ENCODE measurements at regions not wholly inside any gene's neighbourhood (a gene's known extent, or its start where the extent isn't known, plus 50 kb on each side); places are given as distances from the start of the nearest gene placed in this dataset.

- no peak for DNase-seq (ENCODE audit: extremely low spot score)
- CTCF ChIA-PET, result interaction anchor here (1.5 kb wide), 1 partner anchor 241 kb away, joined by 3 read pairs; no protein-coding TSS in a partner anchor
- no peak for TF ChIP-seq CTCF (IDR thresholded peaks at IDR 0.05; ENCODE audit: control extremely low read depth, extremely low read depth, low read depth, missing control alignments)
- POLR2A ChIA-PET, result no interaction called here
Measured at GRCh38 chr1:229973297-229973612, 93.8 kb upstream of the GALNT2 start.

- no peak for DNase-seq (ENCODE audit: extremely low spot score)
- ChIA-PET POLR2A (no interaction called here), CTCF (no interaction called here)
- TF ChIP-seq CTCF (IDR thresholded peaks at IDR 0.05; ENCODE audit: control extremely low read depth, extremely low read depth, low read depth, missing control alignments), result no peak
Measured at GRCh38 chr1:229975047-229975446, 92.0 kb upstream of the GALNT2 start.

GRCh38 chr1:229980009-229980408 lies 87.0 kb upstream of the GALNT2 start:
- ChIA-PET POLR2A (no interaction called here), CTCF (no interaction called here)
- TF ChIP-seq CTCF (IDR thresholded peaks at IDR 0.05; ENCODE audit: control extremely low read depth, extremely low read depth, low read depth, missing control alignments), result no peak
- DNase-seq (ENCODE audit: extremely low spot score), result no peak

GRCh38 chr1:229981736-229982135 lies 85.3 kb upstream of the GALNT2 start:
- POLR2A ChIA-PET, result no interaction called here
- DNase-seq (ENCODE audit: extremely low spot score), result no peak
- CTCF ChIA-PET, result interaction anchor here (1.4 kb wide), 1 partner anchor 9 kb away, joined by 3 read pairs; no protein-coding TSS in a partner anchor

GRCh38 chr1:229984310-229984991 lies 82.6 kb upstream of the GALNT2 start:
- CTCF ChIA-PET, result no interaction called here
- TF ChIP-seq CTCF (IDR thresholded peaks at IDR 0.05; ENCODE audit: control extremely low read depth, extremely low read depth, low read depth, missing control alignments), result no peak
- DNase-seq (ENCODE audit: extremely low spot score), result no peak
- POLR2A ChIA-PET, result no interaction called here

More at GRCh38 chr1:229981736-229982135, 85.3 kb upstream of the GALNT2 start:
- TF ChIP-seq CTCF (IDR thresholded peaks at IDR 0.05; ENCODE audit: control extremely low read depth, extremely low read depth, low read depth, missing control alignments), result no peak

GRCh38 chr1:229984992-229985612 lies 81.9 kb upstream of the GALNT2 start:
- no peak for DNase-seq (ENCODE audit: extremely low spot score)
- CTCF ChIA-PET, result no interaction called here
- POLR2A ChIA-PET, result no interaction called here
- no peak for TF ChIP-seq CTCF (IDR thresholded peaks at IDR 0.05; ENCODE audit: control extremely low read depth, extremely low read depth, low read depth, missing control alignments)

Measured in GM10248 (cell line).